A673 (cell line): ENCODE measurements at regions not wholly inside any gene's neighbourhood (a gene's known extent, or its start where the extent isn't known, plus 50 kb on each side); places are given as distances from the start of the nearest gene placed in this dataset.
"Not testable (repeated sequence)": the region's sequence is repeated elsewhere in the genome, so short reads cannot be mapped to it uniquely, and the experiment has no call there.

Experiments used
- EZH2 ChIP-seq: fragments of 200-600 bp; sonication (generic); IDR thresholded peaks from 2 replicates; pipeline ENCODE4 v1.6.1; 2017; ENCODE audit warnings: borderline replicate concordance, low read depth, mild to moderate bottlenecking, mixed read lengths, antibody characterized with exemption, low read length; ENCODE audit not compliant: poor library complexity, severe bottlenecking
- TF ChIP-seq, protein P1 (sequence below): fragments of 300-800, 200-600 bp; sonication (generic); conservative IDR thresholded peaks from 2 replicates; pipeline ENCODE4 v1.5.1; 2017; ENCODE audit warnings: low read depth, mild to moderate bottlenecking, antibody characterized with exemption, low read length, moderate library complexity, mixed read lengths

DNA sequence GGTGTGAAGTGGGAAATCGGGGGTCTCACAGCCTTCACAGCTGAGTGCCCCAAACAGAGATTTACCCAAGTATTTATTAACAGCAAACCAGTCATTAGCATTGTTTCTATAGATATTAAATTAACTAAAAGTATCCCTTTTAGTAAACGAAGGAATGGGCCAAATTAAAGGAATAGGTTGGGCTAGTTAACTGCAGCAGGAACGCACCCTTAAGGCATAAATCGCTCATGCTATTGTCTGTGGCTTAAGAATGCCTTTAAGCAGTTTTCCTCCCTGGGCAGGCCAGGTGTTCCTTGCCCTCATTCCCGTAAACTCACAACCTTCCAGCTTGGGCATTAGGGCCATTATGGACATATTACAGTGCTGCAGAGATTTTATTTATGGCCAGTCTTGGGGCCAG lies 167.5 kb upstream of the PIK3R1 start:
- TF ChIP-seq, protein P1, sequence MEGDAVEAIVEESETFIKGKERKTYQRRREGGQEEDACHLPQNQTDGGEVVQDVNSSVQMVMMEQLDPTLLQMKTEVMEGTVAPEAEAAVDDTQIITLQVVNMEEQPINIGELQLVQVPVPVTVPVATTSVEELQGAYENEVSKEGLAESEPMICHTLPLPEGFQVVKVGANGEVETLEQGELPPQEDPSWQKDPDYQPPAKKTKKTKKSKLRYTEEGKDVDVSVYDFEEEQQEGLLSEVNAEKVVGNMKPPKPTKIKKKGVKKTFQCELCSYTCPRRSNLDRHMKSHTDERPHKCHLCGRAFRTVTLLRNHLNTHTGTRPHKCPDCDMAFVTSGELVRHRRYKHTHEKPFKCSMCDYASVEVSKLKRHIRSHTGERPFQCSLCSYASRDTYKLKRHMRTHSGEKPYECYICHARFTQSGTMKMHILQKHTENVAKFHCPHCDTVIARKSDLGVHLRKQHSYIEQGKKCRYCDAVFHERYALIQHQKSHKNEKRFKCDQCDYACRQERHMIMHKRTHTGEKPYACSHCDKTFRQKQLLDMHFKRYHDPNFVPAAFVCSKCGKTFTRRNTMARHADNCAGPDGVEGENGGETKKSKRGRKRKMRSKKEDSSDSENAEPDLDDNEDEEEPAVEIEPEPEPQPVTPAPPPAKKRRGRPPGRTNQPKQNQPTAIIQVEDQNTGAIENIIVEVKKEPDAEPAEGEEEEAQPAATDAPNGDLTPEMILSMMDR = not testable (repeated sequence)
- not testable (repeated sequence) for TF ChIP-seq EZH2
